ENCODE measurements at regions not wholly inside any gene's neighbourhood (a gene's known extent, or its start where the extent isn't known, plus 50 kb on each side); places are given as distances from the start of the nearest gene placed in this dataset.

GRCh38 chr1:239997515-239998311 lies 94.0 kb upstream of the FMN2 start:
- no peak overlapping the region for H2BK15ac ChIP-seq (ENCODE audit: low read length)
- DNase-seq (ENCODE audit: low read depth in 1 of 2, low spot score in 2 of 2) (peak in 1 of 2 experiments; percentile 76), FAIRE-seq (no peak)
- no peak overlapping the region for H2BK20ac ChIP-seq (ENCODE audit: low read length)
- ChIA-PET POLR2A (ENCODE audit: partially characterized antibody) (interaction anchor here (0.6 kb wide), 1 partner anchor 1163 kb away, joined by 4 read pairs; no protein-coding TSS in a partner anchor), CTCF (ENCODE audit: partially characterized antibody) (interaction anchor here (1.0 to 1.9 kb wide), 2 partner anchors 10 to 45 kb away, joined by 4 to 5 read pairs; no protein-coding TSS in a partner anchor)
- no peak overlapping the region for H3K18ac ChIP-seq (ENCODE audit: extremely low read depth, low read length)
- no peak overlapping the region for H4K5ac ChIP-seq (ENCODE audit: insufficient read length, low read depth, low read length)
- H3K9me3 ChIP-seq (ENCODE audit: insufficient read depth in 2 of 2, low read depth in 1 of 2, low read length in 1 of 2) = peaks cover 3 to 10% of the 10 kb centered on the region in 2 experiments; a peak in 3 of 4 replicates
- peak overlapping the region in 1 of 2 experiments; percentile 39; a peak in 1 of 4 replicates for H3K4me2 ChIP-seq (ENCODE audit: insufficient read depth in 1 of 2, low read depth in 2 of 2, low read length in 2 of 2)
- H3K56ac ChIP-seq (replicated peaks; ENCODE audit: insufficient read length, low read depth, low read length) = no peak overlapping the region
- H4K8ac ChIP-seq (ENCODE audit: extremely low read depth, insufficient read depth, low read length) = no peak overlapping the region
- H2BK120ac ChIP-seq (replicated peaks; ENCODE audit: low read depth, low read length) = no peak overlapping the region
- H2AK5ac ChIP-seq (ENCODE audit: low read depth, low read length) = no peak overlapping the region
- H3K23me2 ChIP-seq (ENCODE audit: low read depth, low read length) = peaks cover 3% of the 10 kb centered on the region; the same call in 1 of the 2 replicates
- H3K4me1 ChIP-seq (replicated peaks in 1 of 4; ENCODE audit: control insufficient read depth in 3 of 4, insufficient read depth in 4 of 4, low read length in 3 of 4) = no peaks in the 10 kb centered on the region
- H3K4me3 ChIP-seq (ENCODE audit: extremely low read depth in 1 of 4, insufficient read depth in 2 of 4, low read depth in 3 of 4, low read length in 4 of 4) = peak overlapping the region in 1 of 4 experiments; percentile 56; a peak in 2 of 8 replicates
- H4K20me1 ChIP-seq (replicated peaks in 1 of 2; ENCODE audit: control insufficient read depth in 1 of 2, insufficient read depth in 2 of 2, low read length in 2 of 2) = no peaks in the 10 kb centered on the region
- no peak overlapping the region for H3K4ac ChIP-seq (replicated peaks; ENCODE audit: insufficient read length, low read depth, low read length)
- H3K9ac ChIP-seq (replicated peaks in 1 of 4; ENCODE audit: extremely low read depth in 1 of 4, low read depth in 3 of 4, low read length in 3 of 4) = no peak overlapping the region
- no peaks in the 10 kb centered on the region for H3K27me3 ChIP-seq (replicated peaks in 1 of 4; ENCODE audit: control insufficient read depth in 3 of 4, extremely low read depth in 1 of 4, insufficient read depth in 3 of 4, low read length in 3 of 4)
- H2AFZ ChIP-seq (ENCODE audit: low read length) = no peak overlapping the region
- no peak overlapping the region for H4K91ac ChIP-seq (replicated peaks; ENCODE audit: insufficient read length, low read length)
- WGBS, 2 experiments (ENCODE audit: extremely low coverage in 1 of 2, insufficient coverage in 1 of 2, insufficient read length in 1 of 2, insufficient replicate concordance in 2 of 2, low coverage in 1 of 2, low lambda C conversion rate in 2 of 2, missing lambda C conversion rate in 1 of 2) = 95% methylated on average over 41 of the region's 104 CpGs; no CpG with 5 or more reads in 1 of the 2 experiments
- no peak overlapping the region for H2BK5ac ChIP-seq (ENCODE audit: low read depth, low read length)
- no peaks in the 10 kb centered on the region for H3K79me2 ChIP-seq (ENCODE audit: control insufficient read depth in 1 of 2, insufficient read depth in 2 of 2, low read length in 2 of 2)
- no peaks in the 10 kb centered on the region for H3K36me3 ChIP-seq (ENCODE audit: control insufficient read depth in 2 of 4, insufficient read depth in 4 of 4, low read length in 3 of 4)
- H3K27ac ChIP-seq (ENCODE audit: low read depth, low read length) = no peak overlapping the region
- no peak overlapping the region for H3K14ac ChIP-seq (ENCODE audit: insufficient read length)
- H2BK12ac ChIP-seq (ENCODE audit: low read depth, low read length) = no peak overlapping the region
- H3K79me1 ChIP-seq (ENCODE audit: low read depth, low read length) = no peaks in the 10 kb centered on the region
- H3K23ac ChIP-seq (ENCODE audit: insufficient read length) = no peak overlapping the region
- TF ChIP-seq CHD1 (IDR thresholded peaks at IDR 0.05; ENCODE audit: low read depth, low read length) = no peak
- no peak for TF ChIP-seq RNF2 (IDR thresholded peaks at IDR 0.05; ENCODE audit: borderline replicate concordance, low read depth, low read length, missing control alignments, poor library complexity, severe bottlenecking)
- TF ChIP-seq CBX5 (IDR thresholded peaks at IDR 0.05; ENCODE audit: low read depth, low read length) = no peak
- no peak for TF ChIP-seq YY1 (IDR thresholded peaks at IDR 0.05; ENCODE audit: low read depth, low read length)
- no peak for TF ChIP-seq SIRT6 (IDR thresholded peaks at IDR 0.05; ENCODE audit: low read length)
- no peak for TF ChIP-seq HDAC2 (IDR thresholded peaks at IDR 0.05; ENCODE audit: borderline replicate concordance in 1 of 2, low read depth in 2 of 2, low read length in 2 of 2)
- no peak for TF ChIP-seq SP1 (IDR thresholded peaks at IDR 0.05; ENCODE audit: low read depth, low read length)
- no peak for TF ChIP-seq HDAC6 (IDR thresholded peaks at IDR 0.05; ENCODE audit: low read depth, low read length)
- TF ChIP-seq POU5F1 (IDR thresholded peaks at IDR 0.05; ENCODE audit: low read depth, low read length) = no peak
- no peak for TF ChIP-seq NRF1 (IDR thresholded peaks at IDR 0.05; ENCODE audit: low read depth, low read length)
- TF ChIP-seq TAF7 (optimal IDR thresholded peaks at IDR 0.05; ENCODE audit: borderline replicate concordance, low read depth, low read length) = no peak
- TF ChIP-seq RAD21 (IDR thresholded peaks at IDR 0.05 in 1 of 2, conservative IDR thresholded peaks at IDR 0.05 in 1 of 2; ENCODE audit: low read depth in 2 of 2, low read length in 2 of 2) = no peak

Data from H1 (cell line).